Smooth muscle cell (in vitro differentiated cells): ENCODE measurements at regions not wholly inside any gene's neighbourhood (a gene's known extent, or its start where the extent isn't known, plus 50 kb on each side); places are given as distances from the start of the nearest gene placed in this dataset.

Experiments used
- DNase-seq: peaks from one replicate; lab custom pipeline; 2025; ENCODE audit not compliant: unreplicated experiment; lab: John Stamatoyannopoulos, UW
- H2AFZ ChIP-seq: fragments of 200-600 bp; sonication (generic); 2 replicates; pipeline ENCODE4 v1.6.0; 2016; ENCODE audit warnings: antibody characterized with exemption, low read depth, mild to moderate bottlenecking
- H3F3A ChIP-seq: fragments of 200-600 bp; sonication (generic); 2 replicates; pipeline ENCODE4 v1.6.0; 2017; ENCODE audit warnings: antibody characterized with exemption, low read depth
- H3K27ac ChIP-seq: fragments of 200-600 bp; sonication (generic); 2 replicates; pipeline ENCODE4 v1.5.1; 2016; ENCODE audit warnings: low read depth, mild to moderate bottlenecking
- H3K27me3 ChIP-seq: fragments of 200-600 bp; sonication (generic); 2 replicates; pipeline ENCODE4 v1.6.1; 2016; ENCODE audit warnings: low read depth, mild to moderate bottlenecking
- H3K36me3 ChIP-seq: fragments of 200-600 bp; sonication (generic); 2 replicates; pipeline ENCODE4 v1.5.1; 2016; ENCODE audit warnings: low read depth
- H3K4me1 ChIP-seq: fragments of 200-600 bp; sonication (generic); 2 replicates; pipeline ENCODE4 v1.5.1; 2016; ENCODE audit warnings: low read depth
- H3K4me2 ChIP-seq: fragments of 200-600 bp; sonication (generic); 2 replicates; pipeline ENCODE4 v1.6.0; 2016; ENCODE audit warnings: mild to moderate bottlenecking
- H3K4me3 ChIP-seq: fragments of 200-600 bp; sonication (generic); 2 replicates; pipeline ENCODE4 v1.5.1; 2016; ENCODE audit warnings: mild to moderate bottlenecking
- H3K79me2 ChIP-seq: fragments of 200-600 bp; sonication (generic); 2 replicates; pipeline ENCODE4 v1.6.0; 2016; ENCODE audit warnings: low read depth, mild to moderate bottlenecking
- H3K9ac ChIP-seq: fragments of 200-600 bp; sonication (generic); 2 replicates; pipeline ENCODE4 v1.6.0; 2016; ENCODE audit warnings: low read depth
- H3K9me3 ChIP-seq: fragments of 200-600 bp; sonication (generic); replicated peaks from 2 replicates; pipeline ENCODE4 v1.5.1; 2016; ENCODE audit warnings: low read depth
- H4K20me1 ChIP-seq: fragments of 200-600 bp; sonication (generic); 2 replicates; pipeline ENCODE4 v1.6.0; 2016; ENCODE audit warnings: low read depth
- CTCF ChIP-seq: fragments of 200-600 bp; sonication (generic); IDR thresholded peaks from 2 replicates; pipeline ENCODE4 v1.5.1; 2017; ENCODE audit warnings: borderline replicate concordance, mild to moderate bottlenecking, antibody characterized with exemption; ENCODE audit not compliant: insufficient read depth, poor library complexity, severe bottlenecking
- WGBS: methylation state at CpG from one replicate; pipeline ENCODE4 v1.1.7; 2016; ENCODE audit warnings: low lambda C conversion rate; 5-methylcytosine and 5-hydroxymethylcytosine counted together

- Histone ChIP-seq H4K20me1 (no peaks in the 10 kb centered on the region), H3K27ac (no peak overlapping the region), H3K4me1 (no peaks in the 10 kb centered on the region), H3K4me2 (no peak overlapping the region), H3K9ac (no peak overlapping the region), H3K9me3 (no peaks in the 10 kb centered on the region), H3F3A (no peaks in the 10 kb centered on the region), H3K36me3 (no peaks in the 10 kb centered on the region), H3K79me2 (no peaks in the 10 kb centered on the region), H3K27me3 (no peaks in the 10 kb centered on the region), H2AFZ (no peak overlapping the region), H3K4me3 (no peak overlapping the region)
- no peak for TF ChIP-seq CTCF
- DNase-seq, result no peak
- 62% methylated on average over 2 of the region's 2 CpGs for WGBS
Observed at GRCh38 chr5:156128026-156128425, 198.9 kb upstream of the SGCD start.

- 99% methylated on average over 3 of the region's 3 CpGs for WGBS
- no peak for TF ChIP-seq CTCF
- Histone ChIP-seq H3F3A (no peaks in the 10 kb centered on the region), H3K4me2 (no peak overlapping the region), H3K9ac (no peak overlapping the region), H3K27ac (no peak overlapping the region), H3K36me3 (no peaks in the 10 kb centered on the region), H3K4me1 (no peaks in the 10 kb centered on the region), H3K9me3 (no peaks in the 10 kb centered on the region), H3K79me2 (no peaks in the 10 kb centered on the region), H4K20me1 (no peaks in the 10 kb centered on the region), H3K4me3 (no peak overlapping the region), H2AFZ (no peak overlapping the region), H3K27me3 (no peaks in the 10 kb centered on the region)
- DNase-seq, result no peak
Observed at GRCh38 chr5:156134216-156134615, 192.7 kb upstream of the SGCD start.

GRCh38 chr5:156135531-156135930 lies 191.4 kb upstream of the SGCD start:
- H3K9me3 ChIP-seq, result no peaks in the 10 kb centered on the region
- WGBS, result 83% methylated on average over 1 of the region's 1 CpG
- no peak for DNase-seq
- H3K4me2 ChIP-seq, result no peak overlapping the region
- no peaks in the 10 kb centered on the region for H4K20me1 ChIP-seq
- H3K27me3 ChIP-seq, result no peaks in the 10 kb centered on the region
- H3K9ac ChIP-seq, result no peak overlapping the region
- H2AFZ ChIP-seq, result no peak overlapping the region
- no peaks in the 10 kb centered on the region for H3K79me2 ChIP-seq
- no peak for TF ChIP-seq CTCF
- H3K4me3 ChIP-seq, result no peak overlapping the region
- H3K36me3 ChIP-seq, result no peaks in the 10 kb centered on the region
- no peak overlapping the region for H3K27ac ChIP-seq
- no peaks in the 10 kb centered on the region for H3F3A ChIP-seq
- H3K4me1 ChIP-seq, result no peaks in the 10 kb centered on the region

GRCh38 chr5:156137071-156137869 lies 189.7 kb upstream of the SGCD start:
- Histone ChIP-seq H3K27ac (no peak overlapping the region), H3K79me2 (no peaks in the 10 kb centered on the region), H4K20me1 (no peaks in the 10 kb centered on the region), H3F3A (no peaks in the 10 kb centered on the region), H3K4me2 (no peak overlapping the region), H2AFZ (no peak overlapping the region), H3K9ac (no peak overlapping the region), H3K27me3 (no peaks in the 10 kb centered on the region), H3K9me3 (no peaks in the 10 kb centered on the region), H3K4me3 (no peak overlapping the region), H3K4me1 (no peaks in the 10 kb centered on the region), H3K36me3 (no peaks in the 10 kb centered on the region)
- DNase-seq, result no peak
- TF ChIP-seq CTCF, result no peak
- WGBS, result 82% methylated on average over 5 of the region's 5 CpGs
